WTC11 (cell line): ENCODE measurements at regions not wholly inside any gene's neighbourhood (a gene's known extent, or its start where the extent isn't known, plus 50 kb on each side); places are given as distances from the start of the nearest gene placed in this dataset.

Experiments used
- ATAC-seq: fragments of 200-7000 bp; cut with Tn5 transposase; 2 replicates; pipeline ENCODE4 v1.10.0; 2021; ENCODE audit warnings: mild to moderate bottlenecking, moderate library complexity
- CTCF ChIA-PET: fragments of 300-600 bp; sonication (Branson Sonifier 250); formaldehyde crosslinking; loops from one replicate; lab custom pipeline; 2021; ENCODE audit warnings: antibody characterized with exemption; lab: Charles Lee
- POLR2A ChIA-PET: fragments of 350-600 bp; sonication (Branson Sonifier 250); formaldehyde crosslinking; loops from one replicate; lab custom pipeline; 2021; ENCODE audit warnings: antibody characterized with exemption; lab: Charles Lee
- DNase-seq: peaks from one replicate; pipeline ENCODE4 v3.0.0; 2021; ENCODE audit warnings: low spot score
- H3K27ac Mint-ChIP-seq: 2 replicates; pipeline ENCODE4 v1.8.0; 2021; ENCODE audit warnings: mixed read lengths
- H3K27me3 Mint-ChIP-seq: 2 replicates; pipeline ENCODE4 v1.8.0; 2021; ENCODE audit warnings: low read depth, mild to moderate bottlenecking, moderate library complexity, mixed read lengths
- H3K36me3 Mint-ChIP-seq: 2 replicates; pipeline ENCODE4 v1.8.0; 2021; ENCODE audit warnings: mixed read lengths
- H3K4me1 Mint-ChIP-seq: 2 replicates; pipeline ENCODE4 v1.8.0; 2022; ENCODE audit warnings: mixed read lengths
- H3K4me3 Mint-ChIP-seq: 2 replicates; pipeline ENCODE4 v1.8.0; 2021; ENCODE audit warnings: mild to moderate bottlenecking, moderate library complexity, mixed read lengths
- H3K9me3 Mint-ChIP-seq: 2 replicates; pipeline ENCODE4 v1.8.0; 2021; ENCODE audit warnings: mixed read lengths
- CREM ChIP-seq: sonication (generic); formaldehyde crosslinking; IDR thresholded peaks from 2 replicates; pipeline ENCODE4 v1.8.1; 2022; ENCODE audit warnings: mild to moderate bottlenecking, missing genetic modification reagents, moderate library complexity
- HMGXB4 ChIP-seq: sonication (generic); formaldehyde crosslinking; IDR thresholded peaks from 2 replicates; pipeline ENCODE4 v1.8.1; 2023; ENCODE audit warnings: mild to moderate bottlenecking, moderate library complexity, missing genetic modification reagents
- ZNF317 ChIP-seq: sonication (generic); formaldehyde crosslinking; IDR thresholded peaks from 2 replicates; pipeline ENCODE4 v1.8.1; 2023; ENCODE audit warnings: low read depth, mild to moderate bottlenecking, moderate library complexity, missing genetic modification reagents, borderline replicate concordance
- ZNF416 ChIP-seq: fragments of 250-450 bp; sonication (Bioruptor Pico); IDR thresholded peaks from 2 replicates; pipeline ENCODE4 v1.9.0; 2021; ENCODE audit warnings: mild to moderate bottlenecking, inconsistent platforms
- ZNF671 ChIP-seq: fragments of 250-450 bp; sonication (Bioruptor Pico); IDR thresholded peaks from 2 replicates; pipeline ENCODE4 v1.8.0; 2021; ENCODE audit warnings: mild to moderate bottlenecking
- ZSCAN18 ChIP-seq: fragments of 250-450 bp; sonication (Bioruptor Pico); IDR thresholded peaks from 2 replicates; pipeline ENCODE4 v2.1.2; 2022; ENCODE audit warnings: mild to moderate bottlenecking, moderate library complexity
- TF ChIP-seq, protein P1 (sequence below): fragments of 250-450 bp; sonication (Bioruptor Pico); IDR thresholded peaks from 2 replicates; pipeline ENCODE4 v1.9.0; 2021; ENCODE audit warnings: moderate library complexity, mild to moderate bottlenecking, inconsistent platforms, borderline replicate concordance
- TF ChIP-seq, protein P2 (sequence below): sonication (generic); formaldehyde crosslinking; IDR thresholded peaks from 2 replicates; pipeline ENCODE4 v1.8.1; 2022; ENCODE audit warnings: mild to moderate bottlenecking, missing genetic modification reagents, moderate library complexity, borderline replicate concordance
- TF ChIP-seq, protein P3 (sequence below): sonication (generic); formaldehyde crosslinking; IDR thresholded peaks from 2 replicates; pipeline ENCODE4 v1.8.1; 2023; ENCODE audit warnings: mild to moderate bottlenecking, missing genetic modification reagents
- TF ChIP-seq, protein P4 (sequence below): sonication (generic); formaldehyde crosslinking; IDR thresholded peaks from 2 replicates; pipeline ENCODE4 v1.8.0; 2022; ENCODE audit warnings: missing genetic modification reagents

- Mint-ChIP-seq H3K4me3 (no peak overlapping the region), H3K36me3 (0 out of 2 replicates have a peak, but pooled peaks cover 6% of the 10 kb centered on the region), H3K27ac (no peak overlapping the region), H3K4me1 (no peaks in the 10 kb centered on the region), H3K27me3 (no peaks in the 10 kb centered on the region), H3K9me3 (peaks cover 21% of the 10 kb centered on the region)
- TF ChIP-seq, protein P1, sequence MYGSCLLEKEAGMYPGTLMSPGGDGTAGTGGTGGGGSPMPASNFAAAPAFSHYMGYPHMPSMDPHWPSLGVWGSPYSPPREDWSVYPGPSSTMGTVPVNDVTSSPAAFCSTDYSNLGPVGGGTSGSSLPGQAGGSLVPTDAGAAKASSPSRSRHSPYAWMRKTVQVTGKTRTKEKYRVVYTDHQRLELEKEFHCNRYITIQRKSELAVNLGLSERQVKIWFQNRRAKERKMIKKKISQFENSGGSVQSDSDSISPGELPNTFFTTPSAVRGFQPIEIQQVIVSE (CRISPR knock-in tag) = no peak
- TF ChIP-seq ZSCAN18 = no peak
- TF ChIP-seq CREM = no peak
- TF ChIP-seq, protein P2, sequence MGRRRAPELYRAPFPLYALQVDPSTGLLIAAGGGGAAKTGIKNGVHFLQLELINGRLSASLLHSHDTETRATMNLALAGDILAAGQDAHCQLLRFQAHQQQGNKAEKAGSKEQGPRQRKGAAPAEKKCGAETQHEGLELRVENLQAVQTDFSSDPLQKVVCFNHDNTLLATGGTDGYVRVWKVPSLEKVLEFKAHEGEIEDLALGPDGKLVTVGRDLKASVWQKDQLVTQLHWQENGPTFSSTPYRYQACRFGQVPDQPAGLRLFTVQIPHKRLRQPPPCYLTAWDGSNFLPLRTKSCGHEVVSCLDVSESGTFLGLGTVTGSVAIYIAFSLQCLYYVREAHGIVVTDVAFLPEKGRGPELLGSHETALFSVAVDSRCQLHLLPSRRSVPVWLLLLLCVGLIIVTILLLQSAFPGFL (CRISPR knock-in tag) = no peak
- ATAC-seq (no peak), DNase-seq (no peak)
- ChIA-PET CTCF (no interaction called here), POLR2A (interaction anchor here (0.6 kb wide), 1 partner anchor 323 kb away, joined by 5 read pairs; no protein-coding TSS in a partner anchor)
Observed at GRCh38 chr9:81417941-81418340, 271.4 kb downstream of the TLE1 start.

DNA sequence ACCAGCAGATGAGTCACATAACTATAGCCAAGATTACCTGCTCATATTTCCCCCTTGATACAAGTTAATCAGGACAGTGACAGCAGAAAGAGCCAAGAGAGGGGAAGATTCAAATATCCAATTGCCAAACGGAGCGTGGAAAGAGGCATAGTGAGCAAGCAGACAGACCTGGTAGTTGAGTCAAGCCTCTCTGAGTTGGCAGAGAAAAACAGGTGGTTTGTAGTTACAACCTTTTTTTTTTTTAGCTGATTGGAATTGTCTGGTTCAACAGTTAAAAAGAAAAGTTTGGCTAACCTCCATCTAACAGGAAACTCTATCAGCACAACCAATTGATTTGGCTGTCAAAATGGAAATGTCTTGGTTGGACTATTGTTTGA lies 272.1 kb downstream of the TLE1 start:
- DNase-seq (no peak), ATAC-seq (no peak)
- no peak overlapping the region for H3K4me3 Mint-ChIP-seq
- POLR2A ChIA-PET = interaction anchor here (0.6 kb wide), 1 partner anchor 324 kb away, joined by 5 read pairs; no protein-coding TSS in a partner anchor
- no peak overlapping the region for H3K27ac Mint-ChIP-seq
- TF ChIP-seq HMGXB4 (CRISPR knock-in tag) (no peak), ZNF416 (no peak), ZNF317 (CRISPR knock-in tag) (no peak), ZNF671 (CRISPR knock-in tag) (no peak)
- TF ChIP-seq, protein P3, sequence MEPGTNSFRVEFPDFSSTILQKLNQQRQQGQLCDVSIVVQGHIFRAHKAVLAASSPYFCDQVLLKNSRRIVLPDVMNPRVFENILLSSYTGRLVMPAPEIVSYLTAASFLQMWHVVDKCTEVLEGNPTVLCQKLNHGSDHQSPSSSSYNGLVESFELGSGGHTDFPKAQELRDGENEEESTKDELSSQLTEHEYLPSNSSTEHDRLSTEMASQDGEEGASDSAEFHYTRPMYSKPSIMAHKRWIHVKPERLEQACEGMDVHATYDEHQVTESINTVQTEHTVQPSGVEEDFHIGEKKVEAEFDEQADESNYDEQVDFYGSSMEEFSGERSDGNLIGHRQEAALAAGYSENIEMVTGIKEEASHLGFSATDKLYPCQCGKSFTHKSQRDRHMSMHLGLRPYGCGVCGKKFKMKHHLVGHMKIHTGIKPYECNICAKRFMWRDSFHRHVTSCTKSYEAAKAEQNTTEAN = no peak
- TF ChIP-seq, protein P4, sequence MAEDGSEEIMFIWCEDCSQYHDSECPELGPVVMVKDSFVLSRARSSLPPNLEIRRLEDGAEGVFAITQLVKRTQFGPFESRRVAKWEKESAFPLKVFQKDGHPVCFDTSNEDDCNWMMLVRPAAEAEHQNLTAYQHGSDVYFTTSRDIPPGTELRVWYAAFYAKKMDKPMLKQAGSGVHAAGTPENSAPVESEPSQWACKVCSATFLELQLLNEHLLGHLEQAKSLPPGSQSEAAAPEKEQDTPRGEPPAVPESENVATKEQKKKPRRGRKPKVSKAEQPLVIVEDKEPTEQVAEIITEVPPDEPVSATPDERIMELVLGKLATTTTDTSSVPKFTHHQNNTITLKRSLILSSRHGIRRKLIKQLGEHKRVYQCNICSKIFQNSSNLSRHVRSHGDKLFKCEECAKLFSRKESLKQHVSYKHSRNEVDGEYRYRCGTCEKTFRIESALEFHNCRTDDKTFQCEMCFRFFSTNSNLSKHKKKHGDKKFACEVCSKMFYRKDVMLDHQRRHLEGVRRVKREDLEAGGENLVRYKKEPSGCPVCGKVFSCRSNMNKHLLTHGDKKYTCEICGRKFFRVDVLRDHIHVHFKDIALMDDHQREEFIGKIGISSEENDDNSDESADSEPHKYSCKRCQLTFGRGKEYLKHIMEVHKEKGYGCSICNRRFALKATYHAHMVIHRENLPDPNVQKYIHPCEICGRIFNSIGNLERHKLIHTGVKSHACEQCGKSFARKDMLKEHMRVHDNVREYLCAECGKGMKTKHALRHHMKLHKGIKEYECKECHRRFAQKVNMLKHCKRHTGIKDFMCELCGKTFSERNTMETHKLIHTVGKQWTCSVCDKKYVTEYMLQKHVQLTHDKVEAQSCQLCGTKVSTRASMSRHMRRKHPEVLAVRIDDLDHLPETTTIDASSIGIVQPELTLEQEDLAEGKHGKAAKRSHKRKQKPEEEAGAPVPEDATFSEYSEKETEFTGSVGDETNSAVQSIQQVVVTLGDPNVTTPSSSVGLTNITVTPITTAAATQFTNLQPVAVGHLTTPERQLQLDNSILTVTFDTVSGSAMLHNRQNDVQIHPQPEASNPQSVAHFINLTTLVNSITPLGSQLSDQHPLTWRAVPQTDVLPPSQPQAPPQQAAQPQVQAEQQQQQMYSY (CRISPR knock-in tag) = no peak
- H3K9me3 Mint-ChIP-seq = peaks cover 20% of the 10 kb centered on the region
- H3K27me3 Mint-ChIP-seq = no peaks in the 10 kb centered on the region
- 0 out of 2 replicates have a peak, but pooled peaks cover 6% of the 10 kb centered on the region for H3K36me3 Mint-ChIP-seq
- CTCF ChIA-PET = no interaction called here
- H3K4me1 Mint-ChIP-seq = no peaks in the 10 kb centered on the region
